NCI-H1105 treated with DMSO at 0.1 percent for 48 hours (cell line): ENCODE measurements at regions not wholly inside any gene's neighbourhood (a gene's known extent, or its start where the extent isn't known, plus 50 kb on each side); places are given as distances from the start of the nearest gene placed in this dataset.

Experiments
- DNase-seq: peaks from one replicate; lab custom pipeline; 2025; lab: John Stamatoyannopoulos, UW

GRCh38 chr5:10849278-10849677 lies 88.2 kb upstream of the DAP start:
- no peak for DNase-seq

DNA sequence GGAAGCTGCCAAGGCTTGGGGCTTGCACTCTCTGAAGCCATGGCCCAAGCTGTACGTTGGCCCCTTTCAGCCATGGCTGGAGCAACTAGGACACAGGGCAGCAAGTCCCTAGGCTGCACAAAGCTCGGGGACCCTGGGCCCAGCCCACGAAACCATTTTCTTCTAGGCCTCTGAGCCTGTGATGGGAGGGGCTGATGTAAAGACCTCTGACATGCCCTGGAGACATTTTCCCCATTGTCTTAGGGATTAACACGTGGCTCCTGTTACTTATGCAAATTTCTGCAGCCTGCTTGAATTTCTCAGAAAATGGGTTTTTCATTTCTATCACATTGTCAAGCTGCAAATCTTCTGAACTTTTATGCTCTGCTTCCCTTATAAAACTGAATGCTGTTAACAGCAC lies 83.0 kb upstream of the DAP start:
- no peak for DNase-seq

DNA sequence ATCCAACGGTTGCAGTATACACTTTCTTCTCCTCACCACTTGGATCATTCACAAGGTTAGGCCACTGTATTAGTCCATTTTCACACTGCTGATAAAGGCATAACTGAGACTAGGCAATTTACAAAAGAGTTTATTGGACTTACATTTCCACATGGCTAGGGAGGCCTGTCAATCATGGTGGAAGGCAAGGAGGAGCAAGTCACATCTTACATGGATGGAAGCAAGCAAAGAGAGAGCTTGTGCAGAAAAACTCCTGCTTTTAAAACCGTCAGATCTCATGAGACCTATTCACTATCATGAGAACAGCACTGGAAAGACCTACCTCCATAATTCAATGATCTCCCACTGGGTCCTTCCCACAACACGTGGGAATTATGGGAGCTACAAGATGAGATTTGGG lies 81.8 kb upstream of the DAP start:
- DNase-seq: no peak

DNA sequence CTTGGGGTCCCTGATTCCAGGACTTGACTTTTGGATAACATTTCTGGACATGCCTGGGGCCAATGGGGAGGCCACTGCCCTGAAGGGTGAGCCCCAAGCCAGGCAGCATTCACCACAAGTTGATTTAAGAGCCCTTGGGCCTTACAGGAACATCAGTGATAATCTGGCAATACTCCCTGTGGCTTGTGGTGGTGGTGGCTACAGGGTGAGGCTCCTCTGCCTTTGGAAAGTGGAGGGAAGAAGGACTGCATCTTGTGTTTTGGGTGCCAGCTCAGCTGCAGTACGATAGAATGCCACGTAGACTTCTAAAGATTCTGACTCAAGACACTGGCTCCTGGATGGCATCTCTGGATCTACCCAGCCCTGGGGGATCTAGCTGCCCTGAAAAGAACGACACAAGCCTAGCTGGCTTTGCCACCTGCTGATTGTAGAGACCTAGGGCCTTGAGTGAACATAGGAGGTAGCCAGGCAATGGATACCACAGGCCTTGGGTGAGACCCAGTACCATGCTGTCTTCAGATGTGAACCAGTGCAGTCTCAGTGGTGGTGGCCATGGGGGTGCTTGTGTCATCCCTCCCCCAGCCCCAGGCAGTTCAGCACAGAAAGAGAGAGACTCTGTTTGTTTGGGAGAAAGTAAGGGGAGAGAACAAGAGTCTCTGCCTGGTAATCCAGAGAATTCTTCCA lies 79.0 kb upstream of the DAP start:
- DNase-seq: no peak

GRCh38 chr5:10839118-10839517 lies 78.1 kb upstream of the DAP start:
- DNase-seq: no peak

- DNase-seq: no peak
Observed at GRCh38 chr5:10838038-10838437, 77.0 kb upstream of the DAP start.

- DNase-seq: no peak
Observed at GRCh38 chr5:10836986-10837385, 76.0 kb upstream of the DAP start.

- no peak for DNase-seq
Observed at GRCh38 chr5:10834695-10835094, 73.7 kb upstream of the DAP start.

GRCh38 chr5:10832987-10833386 lies 72.0 kb upstream of the DAP start:
- DNase-seq: no peak

- DNase-seq: no peak
Observed at GRCh38 chr5:10832421-10832820, 71.4 kb upstream of the DAP start.

DNA sequence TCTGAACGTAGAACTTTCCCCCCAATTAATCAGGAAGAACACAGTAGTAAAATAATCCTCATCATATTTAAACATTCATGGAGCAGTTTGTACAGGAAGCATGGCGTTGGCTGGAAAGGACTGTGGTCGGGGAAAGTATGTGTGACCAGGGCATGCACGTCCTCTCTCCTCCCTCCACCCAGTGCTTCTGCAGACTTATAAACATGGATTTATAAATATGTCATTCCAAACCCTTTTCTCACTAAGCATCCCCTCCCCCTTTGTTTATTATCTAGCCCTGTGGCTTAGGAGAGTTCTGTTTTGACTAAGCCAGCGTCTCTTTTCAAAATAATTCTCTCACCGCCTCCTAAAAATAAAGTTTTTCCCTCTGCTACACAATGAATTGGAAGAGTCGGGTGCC lies 70.4 kb upstream of the DAP start:
- DNase-seq: no peak

DNA sequence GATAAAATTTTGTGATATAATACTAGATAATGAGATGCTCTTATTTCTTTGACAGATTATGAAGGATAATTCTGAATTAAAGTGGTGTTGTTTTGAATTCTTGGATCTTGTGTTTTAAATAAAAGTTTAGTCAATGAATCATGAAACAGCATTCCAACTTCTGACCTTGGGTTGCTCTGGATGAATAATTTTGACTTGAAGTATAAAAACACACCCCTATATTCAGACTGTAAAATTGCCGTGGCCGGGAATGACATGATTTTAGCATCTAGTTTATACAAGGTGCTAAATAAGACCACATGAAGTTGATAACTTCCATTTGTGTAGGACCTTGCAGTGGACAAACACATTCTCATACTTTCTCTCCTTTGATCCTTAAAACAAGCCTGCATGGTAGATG lies 67.2 kb upstream of the DAP start:
- no peak for DNase-seq

- no peak for DNase-seq
Observed at GRCh38 chr5:10827571-10827970, 66.5 kb upstream of the DAP start.

GRCh38 chr5:10826971-10827370 lies 65.9 kb upstream of the DAP start:
- DNase-seq: no peak

GRCh38 chr5:10825897-10826644 lies 65.0 kb upstream of the DAP start:
- no peak for DNase-seq

GRCh38 chr5:10812218-10812617 lies 51.2 kb upstream of the DAP start:
- no peak for DNase-seq
